WTC11 (cell line): ENCODE measurements at regions not wholly inside any gene's neighbourhood (a gene's known extent, or its start where the extent isn't known, plus 50 kb on each side); places are given as distances from the start of the nearest gene placed in this dataset.

Experiments used
- AR ChIP-seq: fragments of 250-450 bp; sonication (Bioruptor Pico); IDR thresholded peaks from 2 replicates; pipeline ENCODE4 v1.9.0; 2021; ENCODE audit warnings: mild to moderate bottlenecking
- ATF2 ChIP-seq: sonication (generic); formaldehyde crosslinking; IDR thresholded peaks from 2 replicates; pipeline ENCODE4 v1.8.1; 2022; ENCODE audit warnings: low read depth, missing genetic modification reagents, borderline replicate concordance
- ATF6 ChIP-seq: sonication (generic); formaldehyde crosslinking; IDR thresholded peaks from 2 replicates; pipeline ENCODE4 v1.8.1; 2023; ENCODE audit warnings: mild to moderate bottlenecking, missing genetic modification reagents
- CREB1 ChIP-seq: sonication (generic); formaldehyde crosslinking; IDR thresholded peaks from 2 replicates; pipeline ENCODE4 v1.8.0; 2023; ENCODE audit warnings: mild to moderate bottlenecking, missing genetic modification reagents
- CREM ChIP-seq: sonication (generic); formaldehyde crosslinking; IDR thresholded peaks from 2 replicates; pipeline ENCODE4 v1.8.1; 2022; ENCODE audit warnings: mild to moderate bottlenecking, missing genetic modification reagents, moderate library complexity
- E2F5 ChIP-seq: sonication (generic); formaldehyde crosslinking; IDR thresholded peaks from 2 replicates; pipeline ENCODE4 v1.8.1; 2022; ENCODE audit warnings: mild to moderate bottlenecking, moderate library complexity, missing genetic modification reagents
- ELF4 ChIP-seq: sonication (generic); formaldehyde crosslinking; IDR thresholded peaks from 2 replicates; pipeline ENCODE4 v1.8.1; 2022; ENCODE audit warnings: low read depth, mild to moderate bottlenecking, moderate library complexity, missing genetic modification reagents
- EMX1 ChIP-seq: fragments of 250-450 bp; sonication (Bioruptor Pico); IDR thresholded peaks from 2 replicates; pipeline ENCODE4 v1.8.0; 2021; ENCODE audit warnings: mild to moderate bottlenecking
- FOXP1 ChIP-seq: sonication (generic); formaldehyde crosslinking; IDR thresholded peaks from 2 replicates; pipeline ENCODE4 v1.8.0; 2022; ENCODE audit warnings: missing genetic modification reagents, mild to moderate bottlenecking, moderate library complexity, borderline replicate concordance
- HMGA2 ChIP-seq: fragments of 250-450 bp; sonication (Bioruptor Pico); IDR thresholded peaks from 2 replicates; pipeline ENCODE4 v1.4.0; 2021; ENCODE audit warnings: mild to moderate bottlenecking, moderate library complexity
- IRF2 ChIP-seq: sonication (generic); formaldehyde crosslinking; IDR thresholded peaks from 2 replicates; pipeline ENCODE4 v1.8.0; 2022; ENCODE audit warnings: low read depth, missing genetic modification reagents, borderline replicate concordance
- NFATC4 ChIP-seq: fragments of 250-450 bp; sonication (Bioruptor Pico); IDR thresholded peaks from 2 replicates; pipeline ENCODE4 v1.9.0; 2021; ENCODE audit warnings: mild to moderate bottlenecking
- SOX15 ChIP-seq: fragments of 250-450 bp; sonication (Bioruptor Pico); IDR thresholded peaks from 2 replicates; pipeline ENCODE4 v1.9.0; 2021; ENCODE audit warnings: mild to moderate bottlenecking
- TEAD4 ChIP-seq: sonication (generic); formaldehyde crosslinking; IDR thresholded peaks from 2 replicates; pipeline ENCODE4 v1.8.0; 2022; ENCODE audit warnings: mild to moderate bottlenecking, missing genetic modification reagents
- ZBTB21 ChIP-seq: sonication (generic); formaldehyde crosslinking; IDR thresholded peaks from 2 replicates; pipeline ENCODE4 v1.8.1; 2023; ENCODE audit warnings: mild to moderate bottlenecking, missing genetic modification reagents, borderline replicate concordance
- ZNF396 ChIP-seq: fragments of 250-450 bp; sonication (Bioruptor Pico); IDR thresholded peaks from 2 replicates; pipeline ENCODE4 v1.8.0; 2021; ENCODE audit warnings: mild to moderate bottlenecking, moderate library complexity, borderline replicate concordance
- TF ChIP-seq, protein P1 (sequence below): sonication (generic); formaldehyde crosslinking; IDR thresholded peaks from 2 replicates; pipeline ENCODE4 v1.8.0; 2022; ENCODE audit warnings: mild to moderate bottlenecking, missing genetic modification reagents
- TF ChIP-seq, protein P2 (sequence below): fragments of 250-450 bp; sonication (Bioruptor Pico); IDR thresholded peaks from 2 replicates; pipeline ENCODE4 v1.9.0; 2021; ENCODE audit warnings: moderate library complexity, mild to moderate bottlenecking, inconsistent platforms, borderline replicate concordance
- TF ChIP-seq, protein P3 (sequence below): sonication (generic); formaldehyde crosslinking; IDR thresholded peaks from 2 replicates; pipeline ENCODE4 v1.8.0; 2023; ENCODE audit warnings: missing genetic modification reagents, mild to moderate bottlenecking, borderline replicate concordance
- TF ChIP-seq, protein P4 (sequence below): fragments of 250-450 bp; sonication (Bioruptor Pico); IDR thresholded peaks from 2 replicates; pipeline ENCODE4 v1.9.0; 2021; ENCODE audit warnings: mild to moderate bottlenecking
- TF ChIP-seq, protein P5 (sequence below): sonication (generic); formaldehyde crosslinking; IDR thresholded peaks from 2 replicates; pipeline ENCODE4 v1.8.1; 2023; ENCODE audit warnings: mild to moderate bottlenecking, missing genetic modification reagents, moderate library complexity
- TF ChIP-seq, protein P6 (sequence below): fragments of 200-600 bp; IDR thresholded peaks from 2 replicates; pipeline ENCODE4 v1.8.0; 2022; ENCODE audit warnings: antibody characterized with exemption

DNA sequence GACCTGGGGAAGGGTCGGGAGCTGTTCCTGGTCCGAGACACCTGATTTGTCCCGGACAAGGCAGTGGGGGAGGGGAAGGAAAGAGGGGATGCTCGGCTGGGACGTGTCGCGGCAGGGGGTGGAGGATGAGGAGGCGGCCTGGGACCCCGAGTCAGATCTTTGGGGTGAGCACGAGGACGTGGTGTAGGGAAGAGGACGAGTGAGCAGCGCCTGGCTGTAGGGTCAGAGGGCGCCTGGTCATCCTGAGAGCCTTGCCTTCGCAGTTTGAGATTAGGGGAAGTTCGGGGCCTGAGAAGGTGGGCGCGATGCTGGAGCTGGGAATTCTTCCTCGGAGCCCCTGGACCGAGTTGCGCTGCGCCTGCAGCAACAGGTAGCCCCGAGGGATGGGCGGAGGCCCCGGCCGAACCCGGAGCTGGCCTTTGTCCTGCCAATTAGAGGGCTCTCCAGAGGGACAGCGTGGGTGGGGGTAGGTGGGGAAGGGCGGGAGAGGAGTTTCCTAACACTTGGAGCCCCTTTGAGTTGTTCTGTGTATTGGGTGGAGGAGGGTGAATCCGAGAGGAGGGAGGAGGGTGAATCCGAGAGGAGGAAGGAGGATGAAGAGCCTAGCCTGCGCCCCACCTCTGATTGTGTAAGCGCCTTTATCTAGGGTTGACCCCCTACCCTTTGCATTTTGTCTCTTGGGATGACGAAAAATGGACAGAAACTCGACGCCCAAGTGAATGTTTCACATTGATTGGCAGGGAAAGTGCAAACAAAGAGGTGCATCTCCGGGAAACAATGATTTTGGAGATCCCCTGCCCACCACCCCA is 72.0 kb downstream of the SOX4 start (continued):
- TF ChIP-seq AR (CRISPR knock-in tag) (no peak), NFATC4 (CRISPR knock-in tag) (no peak), ATF2 (CRISPR knock-in tag) (no peak), IRF2 (CRISPR knock-in tag) (no peak), EMX1 (CRISPR knock-in tag) (no peak), ZBTB21 (0 out of 2 replicates have a peak, but pooled peaks have one; percentile 16), ELF4 (peak; percentile 89; the same call in 1 of the 2 replicates), HMGA2 (CRISPR knock-in tag) (no peak), E2F5 (CRISPR knock-in tag) (no peak; the same call in 1 of the 2 replicates), ZNF396 (CRISPR knock-in tag) (no peak), ATF6 (CRISPR knock-in tag) (no peak), FOXP1 (peak; percentile 59), CREM (CRISPR knock-in tag) (no peak), CREB1 (CRISPR knock-in tag) (no peak), SOX15 (CRISPR knock-in tag) (no peak), TEAD4 (CRISPR knock-in tag) (no peak)
- TF ChIP-seq, protein P1, sequence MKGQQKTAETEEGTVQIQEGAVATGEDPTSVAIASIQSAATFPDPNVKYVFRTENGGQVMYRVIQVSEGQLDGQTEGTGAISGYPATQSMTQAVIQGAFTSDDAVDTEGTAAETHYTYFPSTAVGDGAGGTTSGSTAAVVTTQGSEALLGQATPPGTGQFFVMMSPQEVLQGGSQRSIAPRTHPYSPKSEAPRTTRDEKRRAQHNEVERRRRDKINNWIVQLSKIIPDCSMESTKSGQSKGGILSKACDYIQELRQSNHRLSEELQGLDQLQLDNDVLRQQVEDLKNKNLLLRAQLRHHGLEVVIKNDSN, result no peak
- TF ChIP-seq, protein P2, sequence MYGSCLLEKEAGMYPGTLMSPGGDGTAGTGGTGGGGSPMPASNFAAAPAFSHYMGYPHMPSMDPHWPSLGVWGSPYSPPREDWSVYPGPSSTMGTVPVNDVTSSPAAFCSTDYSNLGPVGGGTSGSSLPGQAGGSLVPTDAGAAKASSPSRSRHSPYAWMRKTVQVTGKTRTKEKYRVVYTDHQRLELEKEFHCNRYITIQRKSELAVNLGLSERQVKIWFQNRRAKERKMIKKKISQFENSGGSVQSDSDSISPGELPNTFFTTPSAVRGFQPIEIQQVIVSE (CRISPR knock-in tag), result no peak
- TF ChIP-seq, protein P3, sequence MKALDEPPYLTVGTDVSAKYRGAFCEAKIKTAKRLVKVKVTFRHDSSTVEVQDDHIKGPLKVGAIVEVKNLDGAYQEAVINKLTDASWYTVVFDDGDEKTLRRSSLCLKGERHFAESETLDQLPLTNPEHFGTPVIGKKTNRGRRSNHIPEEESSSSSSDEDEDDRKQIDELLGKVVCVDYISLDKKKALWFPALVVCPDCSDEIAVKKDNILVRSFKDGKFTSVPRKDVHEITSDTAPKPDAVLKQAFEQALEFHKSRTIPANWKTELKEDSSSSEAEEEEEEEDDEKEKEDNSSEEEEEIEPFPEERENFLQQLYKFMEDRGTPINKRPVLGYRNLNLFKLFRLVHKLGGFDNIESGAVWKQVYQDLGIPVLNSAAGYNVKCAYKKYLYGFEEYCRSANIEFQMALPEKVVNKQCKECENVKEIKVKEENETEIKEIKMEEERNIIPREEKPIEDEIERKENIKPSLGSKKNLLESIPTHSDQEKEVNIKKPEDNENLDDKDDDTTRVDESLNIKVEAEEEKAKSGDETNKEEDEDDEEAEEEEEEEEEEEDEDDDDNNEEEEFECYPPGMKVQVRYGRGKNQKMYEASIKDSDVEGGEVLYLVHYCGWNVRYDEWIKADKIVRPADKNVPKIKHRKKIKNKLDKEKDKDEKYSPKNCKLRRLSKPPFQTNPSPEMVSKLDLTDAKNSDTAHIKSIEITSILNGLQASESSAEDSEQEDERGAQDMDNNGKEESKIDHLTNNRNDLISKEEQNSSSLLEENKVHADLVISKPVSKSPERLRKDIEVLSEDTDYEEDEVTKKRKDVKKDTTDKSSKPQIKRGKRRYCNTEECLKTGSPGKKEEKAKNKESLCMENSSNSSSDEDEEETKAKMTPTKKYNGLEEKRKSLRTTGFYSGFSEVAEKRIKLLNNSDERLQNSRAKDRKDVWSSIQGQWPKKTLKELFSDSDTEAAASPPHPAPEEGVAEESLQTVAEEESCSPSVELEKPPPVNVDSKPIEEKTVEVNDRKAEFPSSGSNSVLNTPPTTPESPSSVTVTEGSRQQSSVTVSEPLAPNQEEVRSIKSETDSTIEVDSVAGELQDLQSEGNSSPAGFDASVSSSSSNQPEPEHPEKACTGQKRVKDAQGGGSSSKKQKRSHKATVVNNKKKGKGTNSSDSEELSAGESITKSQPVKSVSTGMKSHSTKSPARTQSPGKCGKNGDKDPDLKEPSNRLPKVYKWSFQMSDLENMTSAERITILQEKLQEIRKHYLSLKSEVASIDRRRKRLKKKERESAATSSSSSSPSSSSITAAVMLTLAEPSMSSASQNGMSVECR (CRISPR knock-in tag), result no peak
- TF ChIP-seq, protein P4, sequence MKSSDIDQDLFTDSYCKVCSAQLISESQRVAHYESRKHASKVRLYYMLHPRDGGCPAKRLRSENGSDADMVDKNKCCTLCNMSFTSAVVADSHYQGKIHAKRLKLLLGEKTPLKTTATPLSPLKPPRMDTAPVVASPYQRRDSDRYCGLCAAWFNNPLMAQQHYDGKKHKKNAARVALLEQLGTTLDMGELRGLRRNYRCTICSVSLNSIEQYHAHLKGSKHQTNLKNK (CRISPR knock-in tag), result no peak
- TF ChIP-seq, protein P5, sequence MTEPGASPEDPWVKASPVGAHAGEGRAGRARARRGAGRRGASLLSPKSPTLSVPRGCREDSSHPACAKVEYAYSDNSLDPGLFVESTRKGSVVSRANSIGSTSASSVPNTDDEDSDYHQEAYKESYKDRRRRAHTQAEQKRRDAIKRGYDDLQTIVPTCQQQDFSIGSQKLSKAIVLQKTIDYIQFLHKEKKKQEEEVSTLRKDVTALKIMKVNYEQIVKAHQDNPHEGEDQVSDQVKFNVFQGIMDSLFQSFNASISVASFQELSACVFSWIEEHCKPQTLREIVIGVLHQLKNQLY (CRISPR knock-in tag), result no peak
- TF ChIP-seq, protein P6, sequence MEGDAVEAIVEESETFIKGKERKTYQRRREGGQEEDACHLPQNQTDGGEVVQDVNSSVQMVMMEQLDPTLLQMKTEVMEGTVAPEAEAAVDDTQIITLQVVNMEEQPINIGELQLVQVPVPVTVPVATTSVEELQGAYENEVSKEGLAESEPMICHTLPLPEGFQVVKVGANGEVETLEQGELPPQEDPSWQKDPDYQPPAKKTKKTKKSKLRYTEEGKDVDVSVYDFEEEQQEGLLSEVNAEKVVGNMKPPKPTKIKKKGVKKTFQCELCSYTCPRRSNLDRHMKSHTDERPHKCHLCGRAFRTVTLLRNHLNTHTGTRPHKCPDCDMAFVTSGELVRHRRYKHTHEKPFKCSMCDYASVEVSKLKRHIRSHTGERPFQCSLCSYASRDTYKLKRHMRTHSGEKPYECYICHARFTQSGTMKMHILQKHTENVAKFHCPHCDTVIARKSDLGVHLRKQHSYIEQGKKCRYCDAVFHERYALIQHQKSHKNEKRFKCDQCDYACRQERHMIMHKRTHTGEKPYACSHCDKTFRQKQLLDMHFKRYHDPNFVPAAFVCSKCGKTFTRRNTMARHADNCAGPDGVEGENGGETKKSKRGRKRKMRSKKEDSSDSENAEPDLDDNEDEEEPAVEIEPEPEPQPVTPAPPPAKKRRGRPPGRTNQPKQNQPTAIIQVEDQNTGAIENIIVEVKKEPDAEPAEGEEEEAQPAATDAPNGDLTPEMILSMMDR, result no peak
